IMR-90 (cell line): ENCODE measurements at regions not wholly inside any gene's neighbourhood (a gene's known extent, or its start where the extent isn't known, plus 50 kb on each side); places are given as distances from the start of the nearest gene placed in this dataset.

Experiments
- ATAC-seq: fragments of 200-7000 bp; cut with Tn5 transposase; 2 replicates; pipeline ENCODE4 v1.9.1; 2020; ENCODE audit warnings: low read depth, mild to moderate bottlenecking, moderate library complexity
- BruUV-seq: library from RNA; stranded (reverse); fragments of 400-500 nt; replicated peaks from 2 replicates; lab custom pipeline; 2021; lab: Mats Ljungman, UMichigan
- CTCF ChIA-PET: fragments of 300-600 bp; formaldehyde crosslinking; extraction: SDS; loops from one replicate; lab custom pipeline; 2021; ENCODE audit warnings: antibody characterized with exemption; lab: Yijun Ruan, JAX
- POLR2A ChIA-PET: fragments of 300-600 bp; sonication (Branson Sonifier 250); formaldehyde crosslinking; loops from one replicate; lab custom pipeline; 2022; ENCODE audit warnings: antibody characterized with exemption; ENCODE audit not compliant: unreplicated experiment; lab: Charles Lee
- DNase-seq: peaks from one replicate; pipeline ENCODE4 v3.0.0; 2013
- H2AFZ ChIP-seq: replicated peaks from 2 replicates; pipeline ENCODE3; 2013; ENCODE audit warnings: low read length, mild to moderate bottlenecking; ENCODE audit not compliant: poor library complexity
- H2AK5ac ChIP-seq: 2 replicates; pipeline ENCODE4 v1.6.1; 2013; ENCODE audit warnings: low read depth, low read length, inconsistent platforms
- H2AK9ac ChIP-seq: replicated peaks from 2 replicates; pipeline ENCODE3; 2013; ENCODE audit warnings: mild to moderate bottlenecking, low read depth, low read length, moderate library complexity; ENCODE audit not compliant: poor library complexity
- H2BK120ac ChIP-seq: 2 replicates; pipeline ENCODE4 v1.6.1; 2013; ENCODE audit warnings: low read depth, low read length, inconsistent platforms
- H2BK15ac ChIP-seq: 3 replicates; pipeline ENCODE4 v1.6.1; 2013; ENCODE audit warnings: low read depth, low read length, inconsistent platforms
- H2BK20ac ChIP-seq: 2 replicates; pipeline ENCODE4 v1.6.1; 2013; ENCODE audit warnings: low read depth, mild to moderate bottlenecking, inconsistent platforms, low read length, moderate library complexity
- H2BK5ac ChIP-seq: 2 replicates; pipeline ENCODE4 v1.6.1; 2013; ENCODE audit warnings: mild to moderate bottlenecking, low read depth, low read length, inconsistent platforms; ENCODE audit not compliant: poor library complexity, severe bottlenecking
- H3K14ac ChIP-seq: replicated peaks from 2 replicates; pipeline ENCODE4 v1.6.1; 2013; ENCODE audit warnings: low read depth, low read length, inconsistent platforms
- H3K18ac ChIP-seq: 2 replicates; pipeline ENCODE4 v1.6.1; 2013; ENCODE audit warnings: low read depth, low read length, control low read depth
- H3K23ac ChIP-seq: 2 replicates; pipeline ENCODE4 v1.6.1; 2013; ENCODE audit warnings: low read depth, low read length, inconsistent platforms
- H3K27ac ChIP-seq: 2 replicates; pipeline ENCODE4 v1.5.1; 2013; ENCODE audit warnings: mild to moderate bottlenecking, control low read depth, low read length; ENCODE audit not compliant: insufficient read depth
- H3K27me3 ChIP-seq: 2 replicates; pipeline ENCODE4 v1.6.1; 2013; ENCODE audit warnings: low read length; ENCODE audit not compliant: control insufficient read depth, insufficient read depth
- H3K36me3 ChIP-seq: 2 replicates; pipeline ENCODE4 v1.6.1; 2013; ENCODE audit warnings: low read length, mixed read lengths; ENCODE audit not compliant: control insufficient read depth, insufficient read depth
- H3K4ac ChIP-seq: 2 replicates; pipeline ENCODE4 v1.6.1; 2013; ENCODE audit warnings: low read depth, low read length, inconsistent platforms
- H3K4me1 ChIP-seq: 2 replicates; pipeline ENCODE4 v1.6.1; 2013; ENCODE audit warnings: low read length, mixed read lengths; ENCODE audit not compliant: control insufficient read depth, insufficient read depth
- H3K4me2 ChIP-seq: 2 replicates; pipeline ENCODE4 v1.6.1; 2013; ENCODE audit warnings: low read depth, mild to moderate bottlenecking, control low read depth, low read length, moderate library complexity
- H3K4me3 ChIP-seq: 2 replicates; pipeline ENCODE4 v1.5.1; 2013; ENCODE audit warnings: low read depth, mild to moderate bottlenecking, control low read depth, low read length, moderate library complexity; ENCODE audit not compliant: insufficient read depth
- H3K56ac ChIP-seq: 2 replicates; pipeline ENCODE4 v1.6.1; 2013; ENCODE audit warnings: low read length, inconsistent platforms; ENCODE audit not compliant: insufficient read depth; ENCODE audit errors: extremely low read depth
- H3K79me1 ChIP-seq, 2 experiments: 2 replicates each; pipeline ENCODE4 v1.6.1; 2013; ENCODE audit warnings: low read length in 2 of 2, inconsistent platforms in 1 of 2, low read depth in 1 of 2
- H3K9ac ChIP-seq: 2 replicates; pipeline ENCODE4 v1.6.1; 2013; ENCODE audit warnings: low read depth, low read length, control low read depth
- H3K9me1 ChIP-seq: 2 replicates; pipeline ENCODE4 v1.6.1; 2013; ENCODE audit warnings: low read length, inconsistent platforms; ENCODE audit not compliant: insufficient read depth
- H3K9me3 ChIP-seq: 2 replicates; pipeline ENCODE4 v1.6.1; 2013; ENCODE audit warnings: low read length; ENCODE audit not compliant: control insufficient read depth, insufficient read depth
- H4K20me1 ChIP-seq: 2 replicates; pipeline ENCODE4 v1.6.1; 2013; ENCODE audit warnings: low read length, inconsistent platforms; ENCODE audit not compliant: insufficient read depth
- H4K5ac ChIP-seq: 2 replicates; pipeline ENCODE4 v1.6.1; 2013; ENCODE audit warnings: mild to moderate bottlenecking, low read depth, low read length, control low read depth
- H4K8ac ChIP-seq, 2 experiments: 2 replicates each; pipeline ENCODE4 v1.6.1; 2013; ENCODE audit warnings: low read depth in 2 of 2, low read length in 2 of 2, control low read depth in 1 of 2, inconsistent platforms in 1 of 2
- H4K91ac ChIP-seq: 2 replicates; pipeline ENCODE4 v1.6.1; 2013; ENCODE audit warnings: low read depth, low read length, inconsistent platforms; ENCODE audit not compliant: insufficient read depth
- CEBPB ChIP-seq: IDR thresholded peaks from 2 replicates; pipeline ENCODE4 v1.6.1; 2012; ENCODE audit warnings: low read depth, low read length, improper control_type of control experiment
- RCOR1 ChIP-seq: IDR thresholded peaks from 2 replicates; pipeline ENCODE4 v1.6.1; 2012; ENCODE audit warnings: mild to moderate bottlenecking, low read length, improper control_type of control experiment; ENCODE audit not compliant: insufficient replicate concordance
- RFX5 ChIP-seq: IDR thresholded peaks from 2 replicates; pipeline ENCODE4 v1.8.0; 2012; ENCODE audit warnings: low read depth, mild to moderate bottlenecking, low read length, moderate library complexity
- WGBS, 2 experiments: methylation state at CpG; one replicate each; pipeline versions ENCODE4 v1.1.5 to v1.1.7; 2013; ENCODE audit warnings: missing lambda C conversion rate in 2 of 2; ENCODE audit not compliant: insufficient read length in 1 of 2; ENCODE audit errors: extremely low coverage in 2 of 2; 5-methylcytosine and 5-hydroxymethylcytosine counted together
- dilution Hi-C: fragments of 300-500 bp; cut with HindIII; formaldehyde crosslinking; loops from one replicate; pipeline ENCODE4 v1.14.3; 2018; ENCODE audit warnings: low sequenced_read_pairs; ENCODE audit not compliant: unreplicated experiment
- in situ Hi-C: fragments of 300-500 bp; cut with MboI; formaldehyde crosslinking; loops from 3 replicates; pipeline ENCODE4 v1.14.3; 2019; ENCODE audit warnings: low sequenced_read_pairs, inconsistent platforms, mixed read lengths
- intact Hi-C: fragments of 100-400 bp; cut with micrococcal nuclease; formaldehyde crosslinking; loops from 2 replicates; pipeline ENCODE4 v1.10.0; 2022
- TF ChIP-seq, protein P1 (sequence below): fragments of 150-350 bp; IDR thresholded peaks from 2 replicates; pipeline ENCODE4 v1.6.1; 2017; ENCODE audit warnings: mild to moderate bottlenecking, antibody characterized with exemption, low read length, low read depth

DNA sequence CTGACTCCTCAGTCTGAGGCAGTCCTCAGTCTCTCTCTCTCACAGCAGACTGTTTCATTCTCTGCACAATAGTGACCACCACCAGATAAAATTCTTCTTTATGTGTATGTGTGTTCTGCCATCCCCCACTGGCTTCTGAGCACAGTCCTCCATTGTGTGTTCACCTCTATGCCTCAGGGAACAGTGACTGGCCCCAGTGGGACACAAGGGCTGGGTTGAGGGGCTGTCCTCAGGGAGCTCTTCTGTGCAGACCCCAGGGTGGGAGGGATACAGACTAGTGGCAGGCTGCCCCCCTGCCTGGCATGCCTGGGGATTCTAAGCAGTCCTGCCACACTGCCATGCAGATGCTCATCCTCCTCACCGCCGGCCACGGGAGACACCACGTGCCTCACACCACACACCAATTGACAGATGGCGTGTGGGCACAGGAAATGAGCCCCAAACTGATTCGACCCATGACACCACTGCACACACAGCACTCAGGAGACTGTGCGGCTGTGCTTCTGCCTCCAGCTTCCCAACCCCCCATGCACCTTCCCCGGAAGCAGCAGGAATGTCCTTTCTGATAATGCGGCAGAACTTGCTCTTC, 237.6 kb upstream of the CHRNA7 start:
- Histone ChIP-seq H3K9me3 (no peaks in the 10 kb centered on the region), H3K9ac (no peak overlapping the region), H3K27ac (no peak overlapping the region), H3K36me3 (no peaks in the 10 kb centered on the region), H3K27me3 (no peaks in the 10 kb centered on the region), H3K79me1 (no peaks in the 10 kb centered on the region), H4K5ac (no peak overlapping the region), H2BK15ac (no peak overlapping the region), H3K4ac (no peak overlapping the region), H3K56ac (no peak overlapping the region), H4K20me1 (no peaks in the 10 kb centered on the region), H3K14ac (no peak overlapping the region), H2AK9ac (no peak overlapping the region), H2AFZ (no peak overlapping the region), H3K23ac (no peak overlapping the region), H3K4me2 (no peak overlapping the region), H2BK20ac (no peak overlapping the region), H3K9me1 (no peaks in the 10 kb centered on the region), H3K4me3 (no peak overlapping the region), H2BK120ac (no peak overlapping the region), H3K4me1 (no peaks in the 10 kb centered on the region), H4K8ac (no peak overlapping the region), H4K91ac (no peak overlapping the region), H2BK5ac (no peak overlapping the region), H2AK5ac (no peak overlapping the region), H3K18ac (no peak overlapping the region)
- WGBS, 2 experiments: 41% methylated on average over 3 of the region's 9 CpGs; no CpG with 5 or more reads in 1 of the 2 experiments
- BruUV-seq: no TSS peak
- ATAC-seq (no peak), DNase-seq (no peak)
- ChIA-PET POLR2A (no interaction called here), CTCF (no interaction called here)
- in situ Hi-C loops: no loop called here
- dilution Hi-C loops: no loop called here
- TF ChIP-seq, protein P1, sequence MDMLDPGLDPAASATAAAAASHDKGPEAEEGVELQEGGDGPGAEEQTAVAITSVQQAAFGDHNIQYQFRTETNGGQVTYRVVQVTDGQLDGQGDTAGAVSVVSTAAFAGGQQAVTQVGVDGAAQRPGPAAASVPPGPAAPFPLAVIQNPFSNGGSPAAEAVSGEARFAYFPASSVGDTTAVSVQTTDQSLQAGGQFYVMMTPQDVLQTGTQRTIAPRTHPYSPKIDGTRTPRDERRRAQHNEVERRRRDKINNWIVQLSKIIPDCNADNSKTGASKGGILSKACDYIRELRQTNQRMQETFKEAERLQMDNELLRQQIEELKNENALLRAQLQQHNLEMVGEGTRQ: no peak
- TF ChIP-seq CEBPB (no peak), RCOR1 (no peak), RFX5 (no peak)
- intact Hi-C loops: no loop called here
